ENCODE measurements at regions not wholly inside any gene's neighbourhood (a gene's known extent, or its start where the extent isn't known, plus 50 kb on each side); places are given as distances from the start of the nearest gene placed in this dataset.

- TF ChIP-seq POLR3G (IDR thresholded peaks at IDR 0.05; ENCODE audit: extremely low read depth, insufficient read length, insufficient replicate concordance) (no peak), ZZZ3 (IDR thresholded peaks at IDR 0.05) (no peak)
Measured at GRCh38 chr15:27622371-27622770, 476.7 kb downstream of the OCA2 start.
